ENCODE measurements at regions not wholly inside any gene's neighbourhood (a gene's known extent, or its start where the extent isn't known, plus 50 kb on each side); places are given as distances from the start of the nearest gene placed in this dataset.

DNA sequence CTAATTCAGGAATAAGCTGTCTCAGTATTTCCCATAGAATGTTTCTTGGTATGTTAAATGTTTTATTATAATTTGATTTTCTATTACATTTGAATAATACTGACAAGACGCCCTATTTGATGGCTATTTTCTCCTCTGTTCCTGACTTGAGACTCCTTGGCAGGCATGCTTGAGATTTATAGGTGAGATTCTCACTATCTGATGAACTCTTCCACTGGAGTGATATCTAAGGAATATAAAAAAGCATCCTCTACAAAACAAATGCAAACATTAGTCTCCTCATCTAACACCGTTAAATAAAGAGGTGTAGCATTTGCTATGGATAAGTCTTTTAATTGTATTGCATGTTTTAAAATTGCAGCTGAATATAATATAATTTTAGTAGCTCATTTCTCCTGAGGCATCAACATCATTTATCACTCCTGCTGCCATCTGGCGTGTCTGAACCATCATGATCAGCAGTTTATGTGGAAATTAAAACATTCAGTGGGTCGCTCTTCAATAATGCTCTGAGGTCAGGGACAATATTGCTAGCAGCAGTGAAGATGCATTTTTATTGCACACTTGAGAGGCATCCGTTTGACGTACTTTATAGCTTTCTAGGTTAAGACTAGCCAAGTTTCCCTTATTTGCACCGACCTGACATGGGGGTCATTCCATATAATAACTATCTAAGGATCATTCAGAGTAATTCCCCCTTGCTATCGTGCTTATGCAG lies 210.4 kb upstream of the GALNTL6 start:
- Histone ChIP-seq H3K27me3 (ENCODE audit: control insufficient read depth, insufficient read depth, low read length, poor library complexity, severe bottlenecking) (no peaks in the 10 kb centered on the region), H3K27ac (ENCODE audit: low read depth, low read length) (no peak overlapping the region), H3K4me1 (ENCODE audit: control insufficient read depth, insufficient read depth, low read length) (no peaks in the 10 kb centered on the region), H3K9me3 (ENCODE audit: control insufficient read depth, low read length) (no peaks in the 10 kb centered on the region), H3K36me3 (ENCODE audit: control insufficient read depth, insufficient read depth, low read length) (no peaks in the 10 kb centered on the region), H3K4me3 (ENCODE audit: low read length) (no peak overlapping the region), H3K9ac (ENCODE audit: extremely low read depth, low read length, poor library complexity, severe bottlenecking) (no peak overlapping the region)
- Mint-ChIP-seq H3K9me3 (peaks cover 7% of the 10 kb centered on the region), H3K4me1 (no peaks in the 10 kb centered on the region), H3K27ac (no peak overlapping the region), H3K27me3 (ENCODE audit: insufficient read depth) (no peaks in the 10 kb centered on the region), H3K36me3 (ENCODE audit: low read depth) (no peaks in the 10 kb centered on the region), H3K4me3 (no peak overlapping the region)
- WGBS, 2 experiments (ENCODE audit: insufficient coverage in 1 of 2, insufficient read length in 1 of 2), result 90 to 97% methylated on average over 4 to 6 of the region's 8 CpGs
- TF ChIP-seq CTCF (conservative IDR thresholded peaks at IDR 0.05), result no peak
- DNase-seq, result no peak

- TF ChIP-seq CTCF (conservative IDR thresholded peaks at IDR 0.05), result no peak
- H3K27me3 ChIP-seq (ENCODE audit: control insufficient read depth, insufficient read depth, low read length, poor library complexity, severe bottlenecking), result no peaks in the 10 kb centered on the region
- no peak for DNase-seq
- WGBS, 2 experiments (ENCODE audit: insufficient coverage in 1 of 2, insufficient read length in 1 of 2), result 95 to 99% methylated on average over 2 to 3 of the region's 3 CpGs
- no peaks in the 10 kb centered on the region for H3K9me3 ChIP-seq (ENCODE audit: control insufficient read depth, low read length)
- H3K27ac Mint-ChIP-seq, result no peak overlapping the region
- no peaks in the 10 kb centered on the region for H3K27me3 Mint-ChIP-seq (ENCODE audit: insufficient read depth)
- H3K9ac ChIP-seq (ENCODE audit: extremely low read depth, low read length, poor library complexity, severe bottlenecking), result no peak overlapping the region
- H3K4me3 ChIP-seq (ENCODE audit: low read length), result no peak overlapping the region
- H3K36me3 ChIP-seq (ENCODE audit: control insufficient read depth, insufficient read depth, low read length), result no peaks in the 10 kb centered on the region
- peaks cover 7% of the 10 kb centered on the region for H3K9me3 Mint-ChIP-seq
- no peaks in the 10 kb centered on the region for H3K4me1 ChIP-seq (ENCODE audit: control insufficient read depth, insufficient read depth, low read length)
- no peak overlapping the region for H3K4me3 Mint-ChIP-seq
- H3K4me1 Mint-ChIP-seq, result no peaks in the 10 kb centered on the region
- no peaks in the 10 kb centered on the region for H3K36me3 Mint-ChIP-seq (ENCODE audit: low read depth)
- H3K27ac ChIP-seq (ENCODE audit: low read depth, low read length), result no peak overlapping the region
Measured at GRCh38 chr4:171601091-171601490, 212.1 kb upstream of the GALNTL6 start.

GRCh38 chr4:171599628-171600027 lies 213.6 kb upstream of the GALNTL6 start:
- Mint-ChIP-seq H3K4me3 (no peak overlapping the region), H3K36me3 (ENCODE audit: low read depth) (no peaks in the 10 kb centered on the region), H3K9me3 (peaks cover 7% of the 10 kb centered on the region), H3K4me1 (no peaks in the 10 kb centered on the region), H3K27me3 (ENCODE audit: insufficient read depth) (no peaks in the 10 kb centered on the region), H3K27ac (no peak overlapping the region)
- Histone ChIP-seq H3K9ac (ENCODE audit: extremely low read depth, low read length, poor library complexity, severe bottlenecking) (no peak overlapping the region), H3K27ac (ENCODE audit: low read depth, low read length) (no peak overlapping the region), H3K27me3 (ENCODE audit: control insufficient read depth, insufficient read depth, low read length, poor library complexity, severe bottlenecking) (no peaks in the 10 kb centered on the region), H3K9me3 (ENCODE audit: control insufficient read depth, low read length) (no peaks in the 10 kb centered on the region), H3K4me3 (ENCODE audit: low read length) (no peak overlapping the region), H3K4me1 (ENCODE audit: control insufficient read depth, insufficient read depth, low read length) (no peaks in the 10 kb centered on the region), H3K36me3 (ENCODE audit: control insufficient read depth, insufficient read depth, low read length) (no peaks in the 10 kb centered on the region)
- TF ChIP-seq CTCF (conservative IDR thresholded peaks at IDR 0.05), result no peak
- DNase-seq, result no peak
- 86 to 95% methylated on average over 1 to 2 of the region's 3 CpGs for WGBS, 2 experiments (ENCODE audit: insufficient coverage in 1 of 2, insufficient read length in 1 of 2)
